Lung (tissue), 11 donors: ENCODE measurements at regions not wholly inside any gene's neighbourhood (a gene's known extent, or its start where the extent isn't known, plus 50 kb on each side); places are given as distances from the start of the nearest gene placed in this dataset.

Source experiments
- ATAC-seq: fragments of 200-7000 bp; cut with Tn5 transposase; one replicate; pipeline ENCODE4 v1.9.1; 2020; ENCODE audit warnings: moderate number of reproducible peaks; ENCODE audit not compliant: insufficient read depth, low FRiP score
- DNase-seq, 3 donors: peaks; one replicate each; pipeline ENCODE4 v3.0.0-alpha.2; 2013 to 2017
- H3K27ac ChIP-seq, 2 donors: one replicate each; pipeline ENCODE4 v1.5.1; 2013; ENCODE audit warnings: mild to moderate bottlenecking in 2 of 2, moderate library complexity in 2 of 2, control low read depth in 1 of 2, inconsistent platforms in 1 of 2, low read depth in 1 of 2, low read length in 1 of 2
- H3K27me3 ChIP-seq, 3 donors: one replicate each; pipeline ENCODE4 v1.5.1; 2013; ENCODE audit warnings: low read length in 2 of 3; ENCODE audit not compliant: control insufficient read depth in 3 of 3, insufficient read depth in 3 of 3
- H3K36me3 ChIP-seq, 4 donors: one replicate each; pipeline ENCODE4 v1.5.1; 2013; ENCODE audit warnings: low read length in 4 of 4, mild to moderate bottlenecking in 1 of 4, moderate library complexity in 1 of 4; ENCODE audit not compliant: control insufficient read depth in 4 of 4, insufficient read depth in 4 of 4
- H3K4me1 ChIP-seq, 5 donors: one replicate each; pipeline ENCODE4 v1.5.1; 2013; ENCODE audit warnings: low read length in 5 of 5, mild to moderate bottlenecking in 2 of 5, moderate library complexity in 1 of 5; ENCODE audit not compliant: control insufficient read depth in 5 of 5, insufficient read depth in 5 of 5
- H3K4me3 ChIP-seq: one replicate; pipeline ENCODE4 v1.5.1; 2013; ENCODE audit warnings: mild to moderate bottlenecking, control low read depth, moderate library complexity
- H3K9ac ChIP-seq, 2 donors: one replicate each; pipeline ENCODE4 v1.5.1; 2013; ENCODE audit warnings: low read length in 2 of 2, control low read depth in 1 of 2; ENCODE audit not compliant: insufficient read depth in 1 of 2
- H3K9me3 ChIP-seq, 4 donors: one replicate each; pipeline ENCODE4 v1.5.1; 2013; ENCODE audit warnings: low read length in 3 of 4, mild to moderate bottlenecking in 1 of 4, moderate library complexity in 1 of 4; ENCODE audit not compliant: control insufficient read depth in 4 of 4, insufficient read depth in 3 of 4
- WGBS, 2 donors: extraction: QIAGEN DNeasy Blood & Tissue Kit; methylation state at CpG; one replicate each; pipeline ENCODE4 v1.1.7; 2013; 5-methylcytosine and 5-hydroxymethylcytosine counted together
- TF ChIP-seq, protein P1 (sequence below): IDR thresholded peaks from 2 replicates; pipeline ENCODE4 v1.5.1; 2012; ENCODE audit warnings: mild to moderate bottlenecking; ENCODE audit errors: control extremely low read depth, extremely low read depth
- donor health status: control.
- donor health status: control.
- donor health status: Bipolar disorder and iron deficiency.
- donor health status: healthy.
- donor health status: DM: yes; HTN: yes; CAD: no.

DNA sequence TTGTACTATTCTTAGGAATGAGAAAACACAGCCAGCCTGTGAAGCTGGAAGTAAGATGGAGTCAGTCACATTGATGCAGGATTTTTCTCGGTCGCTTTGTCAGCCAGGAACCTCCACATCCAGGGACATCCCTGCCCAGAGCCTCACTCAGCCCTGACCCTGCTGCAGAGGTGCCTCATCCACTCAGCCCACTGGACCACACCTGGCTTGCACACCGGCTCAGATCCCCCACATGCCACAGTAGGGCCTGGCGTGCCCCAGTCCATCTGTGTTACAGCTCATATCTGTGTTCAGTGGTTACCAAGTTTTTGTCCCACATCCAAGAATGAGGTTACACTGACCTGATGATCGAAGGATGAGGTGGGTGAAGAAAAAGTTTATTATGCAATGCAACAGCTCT is 1315.4 kb downstream of the SLITRK1 start:
- DNase-seq (no peak), ATAC-seq (no peak)
- TF ChIP-seq, protein P1, sequence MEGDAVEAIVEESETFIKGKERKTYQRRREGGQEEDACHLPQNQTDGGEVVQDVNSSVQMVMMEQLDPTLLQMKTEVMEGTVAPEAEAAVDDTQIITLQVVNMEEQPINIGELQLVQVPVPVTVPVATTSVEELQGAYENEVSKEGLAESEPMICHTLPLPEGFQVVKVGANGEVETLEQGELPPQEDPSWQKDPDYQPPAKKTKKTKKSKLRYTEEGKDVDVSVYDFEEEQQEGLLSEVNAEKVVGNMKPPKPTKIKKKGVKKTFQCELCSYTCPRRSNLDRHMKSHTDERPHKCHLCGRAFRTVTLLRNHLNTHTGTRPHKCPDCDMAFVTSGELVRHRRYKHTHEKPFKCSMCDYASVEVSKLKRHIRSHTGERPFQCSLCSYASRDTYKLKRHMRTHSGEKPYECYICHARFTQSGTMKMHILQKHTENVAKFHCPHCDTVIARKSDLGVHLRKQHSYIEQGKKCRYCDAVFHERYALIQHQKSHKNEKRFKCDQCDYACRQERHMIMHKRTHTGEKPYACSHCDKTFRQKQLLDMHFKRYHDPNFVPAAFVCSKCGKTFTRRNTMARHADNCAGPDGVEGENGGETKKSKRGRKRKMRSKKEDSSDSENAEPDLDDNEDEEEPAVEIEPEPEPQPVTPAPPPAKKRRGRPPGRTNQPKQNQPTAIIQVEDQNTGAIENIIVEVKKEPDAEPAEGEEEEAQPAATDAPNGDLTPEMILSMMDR = no peak
- H3K9me3 ChIP-seq = peaks cover 0 to 2% (median 0%) of the 10 kb centered on the region in 4 donors
- no peak overlapping the region for H3K9ac ChIP-seq
- no peaks in the 10 kb centered on the region for H3K36me3 ChIP-seq
- 87 to 93% methylated on average over 5 of the region's 5 CpGs for WGBS, 2 donors
- no peak overlapping the region for H3K4me3 ChIP-seq
- no peak overlapping the region for H3K27ac ChIP-seq
- H3K4me1 ChIP-seq = no peaks in the 10 kb centered on the region
- H3K27me3 ChIP-seq = no peaks in the 10 kb centered on the region

DNA sequence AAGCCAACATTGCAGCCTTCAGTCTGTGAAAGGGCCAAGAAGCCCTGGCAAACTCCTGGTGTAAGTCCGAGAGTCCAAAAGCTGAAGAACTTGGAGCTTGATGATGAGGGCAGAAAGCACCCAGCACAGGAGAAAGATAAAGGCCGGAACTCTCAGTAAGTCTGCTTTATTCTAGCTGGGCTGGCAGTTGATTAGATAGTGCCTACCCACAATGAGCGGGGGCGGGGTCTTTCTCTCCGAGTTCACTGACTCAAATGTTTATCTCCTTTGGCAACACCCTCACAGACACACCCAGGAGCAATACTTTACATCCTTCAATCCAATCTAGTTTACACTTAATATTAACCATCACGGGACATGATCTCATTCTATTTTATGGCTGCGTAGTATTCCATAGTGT is 1317.1 kb downstream of the SLITRK1 start:
- ATAC-seq (no peak), DNase-seq (no peak)
- H3K9ac ChIP-seq = no peak overlapping the region
- WGBS, 2 donors = 77 to 91% methylated on average over 7 of the region's 7 CpGs
- H3K27me3 ChIP-seq = no peaks in the 10 kb centered on the region
- TF ChIP-seq, protein P1 = no peak
- no peak overlapping the region for H3K4me3 ChIP-seq
- H3K4me1 ChIP-seq = no peaks in the 10 kb centered on the region
- H3K27ac ChIP-seq = no peak overlapping the region
- peaks cover 0 to 2% (median 0%) of the 10 kb centered on the region in 4 donors for H3K9me3 ChIP-seq
- H3K36me3 ChIP-seq = no peaks in the 10 kb centered on the region

DNA sequence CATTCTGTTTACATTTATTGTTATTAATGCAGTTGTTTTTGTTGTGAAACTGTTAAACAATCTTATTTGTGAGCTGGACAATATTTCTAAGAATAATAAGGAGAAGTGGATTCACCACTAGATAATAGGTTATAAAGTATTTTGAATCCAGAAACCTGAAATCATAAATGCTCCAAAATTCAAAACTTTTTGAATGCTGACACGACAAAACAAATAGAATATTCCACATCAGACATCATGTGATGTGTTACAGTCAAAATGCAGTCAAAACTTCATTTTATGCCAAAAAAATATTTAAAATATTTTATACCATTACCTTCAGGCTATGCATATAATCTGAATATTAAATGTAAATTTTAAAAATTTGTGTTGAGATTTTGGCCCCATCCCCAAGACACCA is 1321.4 kb downstream of the SLITRK1 start:
- Histone ChIP-seq H3K27me3 (no peaks in the 10 kb centered on the region), H3K27ac (no peak overlapping the region), H3K4me1 (no peaks in the 10 kb centered on the region), H3K36me3 (no peaks in the 10 kb centered on the region), H3K9ac (no peak overlapping the region), H3K4me3 (no peak overlapping the region), H3K9me3 (no peaks in the 10 kb centered on the region)
- TF ChIP-seq, protein P1 = no peak
- no peak for ATAC-seq
- 72 to 82% methylated on average over 1 of the region's 1 CpG for WGBS, 2 donors
- no peak for DNase-seq

DNA sequence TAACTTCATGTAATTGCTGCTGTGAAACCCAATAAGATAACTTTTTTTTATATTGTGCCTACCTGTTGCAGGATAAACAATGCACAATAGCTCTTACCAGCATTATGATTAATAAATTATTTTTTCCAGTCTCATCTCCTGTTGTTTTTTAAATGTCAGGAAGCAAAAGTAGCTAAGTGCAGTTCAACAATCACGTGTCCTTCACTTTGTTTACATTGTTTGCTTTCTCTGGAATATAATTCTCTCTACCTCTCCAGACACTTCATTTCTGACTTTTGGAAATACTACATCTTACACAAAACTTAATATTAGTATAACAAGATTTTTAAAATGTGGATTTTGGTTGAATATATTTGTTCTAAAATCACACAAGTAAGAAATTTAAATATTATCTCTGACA is 1359.4 kb downstream of the SLITRK1 start:
- no peaks in the 10 kb centered on the region for H3K36me3 ChIP-seq
- TF ChIP-seq, protein P1 = no peak
- no peak overlapping the region for H3K9ac ChIP-seq
- no peaks in the 10 kb centered on the region for H3K4me1 ChIP-seq
- no peaks in the 10 kb centered on the region for H3K27me3 ChIP-seq
- H3K4me3 ChIP-seq = no peak overlapping the region
- H3K9me3 ChIP-seq = no peaks in the 10 kb centered on the region
- DNase-seq (no peak), ATAC-seq (no peak)
- WGBS, 2 donors = 20 to 55% methylated on average over 1 of the region's 1 CpG
- H3K27ac ChIP-seq = no peak overlapping the region
